ENCODE measurements at regions not wholly inside any gene's neighbourhood (a gene's known extent, or its start where the extent isn't known, plus 50 kb on each side); places are given as distances from the start of the nearest gene placed in this dataset.

DNA sequence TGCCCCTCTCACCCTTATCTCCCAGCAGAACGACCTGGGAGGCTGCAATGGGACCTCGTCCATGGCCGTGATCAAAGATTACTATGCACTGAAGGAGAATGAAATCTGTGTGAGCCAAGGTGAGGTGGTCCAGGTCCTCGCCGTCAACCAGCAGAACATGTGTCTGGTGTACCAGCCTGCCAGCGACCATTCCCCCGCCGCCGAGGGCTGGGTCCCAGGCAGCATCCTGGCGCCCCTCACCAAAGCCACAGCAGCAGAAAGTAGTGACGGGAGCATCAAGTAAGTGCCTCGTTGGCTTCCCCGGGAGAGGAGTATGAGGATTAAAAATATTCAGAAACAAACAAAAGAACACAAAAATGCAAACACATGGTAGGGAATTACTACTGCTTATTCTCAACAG, 55.9 kb upstream of the UMPS start:
- no peak for DNase-seq
- H3K27me3 ChIP-seq, result no peaks in the 10 kb centered on the region
- H3K4me3 ChIP-seq, result no peak overlapping the region
- no peaks in the 10 kb centered on the region for H3K4me1 ChIP-seq
- no peak overlapping the region for H3K27ac ChIP-seq
- TF ChIP-seq CTCF (IDR thresholded peaks at IDR 0.05), result no peak
- no peak for TF ChIP-seq POLR2A (IDR thresholded peaks at IDR 0.05)
- H3K9me3 ChIP-seq, result no peaks in the 10 kb centered on the region
- peaks cover 0 to 69% (median 0%) of the 10 kb centered on the region in 3 donors for H3K36me3 ChIP-seq

DNA sequence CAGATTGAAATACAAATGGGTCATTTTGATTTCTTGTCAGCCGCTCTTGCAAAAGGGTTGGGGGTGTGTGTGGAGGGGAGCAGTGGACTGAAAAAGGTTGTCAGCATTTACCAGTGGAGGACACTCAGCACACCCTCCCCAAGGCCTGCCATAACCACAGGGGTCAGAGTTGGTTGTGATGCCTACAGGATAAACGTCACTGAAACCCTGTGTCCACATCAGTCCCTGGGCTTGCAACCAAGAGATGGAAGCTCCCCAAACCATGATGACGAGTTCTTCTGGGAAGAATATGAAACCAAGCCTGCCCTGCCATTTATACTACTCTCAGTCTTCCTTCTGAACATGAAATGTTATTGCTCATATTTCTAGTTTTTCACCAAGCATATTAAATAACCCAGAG, 54.0 kb upstream of the UMPS start:
- Histone ChIP-seq H3K27me3 (no peaks in the 10 kb centered on the region), H3K4me3 (no peak overlapping the region), H3K27ac (no peak overlapping the region), H3K9me3 (no peaks in the 10 kb centered on the region), H3K4me1 (no peaks in the 10 kb centered on the region), H3K36me3 (peaks cover 0 to 67% (median 0%) of the 10 kb centered on the region in 3 donors)
- TF ChIP-seq POLR2A (IDR thresholded peaks at IDR 0.05), result no peak
- TF ChIP-seq CTCF (IDR thresholded peaks at IDR 0.05), result no peak
- no peak for DNase-seq

DNA sequence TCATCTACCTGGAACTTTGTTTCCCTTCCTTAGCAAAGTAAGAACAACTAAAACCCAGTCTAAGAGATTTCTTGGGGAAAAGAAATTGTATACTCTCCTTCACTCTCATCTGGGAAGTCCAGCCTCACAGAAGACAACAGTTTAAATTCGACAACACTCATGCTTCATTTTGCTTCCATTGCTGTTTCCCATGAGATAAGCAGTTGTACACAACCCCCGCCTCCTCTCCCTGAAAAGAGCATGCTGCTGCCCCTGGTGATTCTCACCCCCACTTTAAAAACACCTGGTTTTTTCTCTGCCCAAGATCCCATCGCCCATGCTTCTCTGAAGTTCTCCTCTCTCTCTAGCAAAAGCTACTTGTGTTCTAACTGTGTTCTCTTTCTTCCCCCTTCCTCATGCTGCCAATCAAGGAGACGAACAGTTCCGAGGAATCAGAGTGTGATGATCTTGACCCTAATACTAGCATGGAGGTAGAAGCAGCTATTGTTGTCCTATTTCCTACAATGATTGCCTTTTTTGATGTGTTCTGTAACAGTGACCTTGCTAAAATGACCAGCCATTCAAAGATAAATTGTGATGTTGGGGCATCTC, 51.1 kb upstream of the UMPS start:
- Histone ChIP-seq H3K27me3 (no peaks in the 10 kb centered on the region), H3K36me3 (peaks cover 0 to 42% (median 0%) of the 10 kb centered on the region in 3 donors), H3K9me3 (no peaks in the 10 kb centered on the region), H3K27ac (no peak overlapping the region), H3K4me1 (no peaks in the 10 kb centered on the region), H3K4me3 (no peak overlapping the region)
- DNase-seq, result no peak
- TF ChIP-seq CTCF (IDR thresholded peaks at IDR 0.05) (no peak), POLR2A (IDR thresholded peaks at IDR 0.05) (no peak)

Small RNA genes lying in the stretch of these regions (small RNA-seq; reads per million reads assigned to genes)
- 0 reads per million in 2 donors for gene MIR5002
- gene MIR6083, result 0 reads per million in 2 donors
- gene RNU6-143P, result 0 reads per million in 2 donors

Data from Peyer's patch (tissue), 4 donors.